SK-N-SH (cell line): ENCODE measurements at regions not wholly inside any gene's neighbourhood (a gene's known extent, or its start where the extent isn't known, plus 50 kb on each side); places are given as distances from the start of the nearest gene placed in this dataset.

ENCODE experiments used
- CTCF ChIA-PET: fragments of 300-600, 350-600 bp; formaldehyde crosslinking; extraction: SDS; loops from one replicate; lab custom pipeline; 2021; lab: Yijun Ruan, JAX
- POLR2A ChIA-PET: fragments of 350-600 bp; sonication (Branson Sonifier 250); formaldehyde crosslinking; extraction: SDS; loops from one replicate; lab custom pipeline; 2020; ENCODE audit warnings: antibody characterized with exemption, inconsistent platforms; lab: Yijun Ruan, JAX
- DNase-seq: peaks from one replicate; pipeline ENCODE4 v3.0.0; 2012
- H2AFZ ChIP-seq: fragments of 200-600 bp; sonication (generic); 2 replicates; pipeline ENCODE4 v1.8.1; 2016; ENCODE audit warnings: antibody characterized with exemption, mild to moderate bottlenecking, low read depth
- H3F3A ChIP-seq: fragments of 200-600 bp; sonication (generic); replicated peaks from 2 replicates; pipeline ENCODE3; 2016; ENCODE audit warnings: antibody characterized with exemption, mild to moderate bottlenecking; ENCODE audit not compliant: insufficient read depth
- H3K27ac ChIP-seq, 2 experiments: fragments of 200-500 bp in 1 of 2; fragments of 200-600 bp in 1 of 2; sonication (Bioruptor generic) in 1 of 2; sonication (generic), shearing (Covaris generic) in 1 of 2; 2 replicates each; pipeline versions ENCODE4 v1.5.1 to v1.6.1; 2014 to 2016; ENCODE audit warnings: low read depth in 2 of 2, inconsistent platforms in 1 of 2, low read length in 1 of 2, mild to moderate bottlenecking in 1 of 2, mixed read lengths in 1 of 2
- H3K27me3 ChIP-seq: fragments of 200-600 bp; sonication (generic), shearing (Covaris generic); 2 replicates; pipeline ENCODE4 v1.6.1; 2016; ENCODE audit warnings: mixed run types; ENCODE audit not compliant: insufficient read depth
- H3K36me3 ChIP-seq, 2 experiments: fragments of 200-500 bp in 1 of 2; fragments of 200-600 bp in 1 of 2; sonication (Bioruptor generic) in 1 of 2; sonication (generic) in 1 of 2; replicated peaks in 1 of 2; 2 replicates each; pipeline versions ENCODE3 to v1.5.1; 2014 to 2016; ENCODE audit warnings: low read length in 1 of 2, mild to moderate bottlenecking in 1 of 2; ENCODE audit not compliant: insufficient read depth in 2 of 2, control insufficient read depth in 1 of 2
- H3K4me1 ChIP-seq, 2 experiments: fragments of 200-500 bp in 1 of 2; fragments of 200-600 bp in 1 of 2; sonication (Bioruptor generic) in 1 of 2; sonication (generic), shearing (Covaris generic) in 1 of 2; 2 replicates each; pipeline versions ENCODE4 v1.5.1 to v1.6.1; 2014 to 2016; ENCODE audit warnings: low read depth in 1 of 2, low read length in 1 of 2, mixed run types in 1 of 2; ENCODE audit not compliant: insufficient read depth in 2 of 2, control insufficient read depth in 1 of 2
- H3K4me2 ChIP-seq: fragments of 200-600 bp; sonication (generic), shearing (Covaris generic); 2 replicates; pipeline ENCODE4 v1.6.1; 2017; ENCODE audit warnings: mixed run types
- H3K4me3 ChIP-seq, 2 experiments: fragments of 200-500 bp in 1 of 2; fragments of 200-600 bp in 1 of 2; sonication (Bioruptor generic) in 1 of 2; sonication (generic), shearing (Covaris generic) in 1 of 2; 2 replicates each; pipeline versions ENCODE4 v1.5.1 to v1.8.1; 2014 to 2016; ENCODE audit warnings: low read depth in 2 of 2, inconsistent platforms in 1 of 2, low read length in 1 of 2, mild to moderate bottlenecking in 1 of 2, mixed read lengths in 1 of 2, moderate library complexity in 1 of 2
- H3K79me2 ChIP-seq: fragments of 200-600 bp; sonication (generic); 2 replicates; pipeline ENCODE4 v1.8.1; 2017; ENCODE audit warnings: mild to moderate bottlenecking; ENCODE audit not compliant: insufficient read depth
- H3K9ac ChIP-seq: fragments of 200-600 bp; sonication (generic); 2 replicates; pipeline ENCODE4 v1.6.1; 2017; ENCODE audit warnings: mixed run types
- H3K9me2 ChIP-seq: fragments of 200-600 bp; sonication (generic); 2 replicates; pipeline ENCODE4 v1.6.1; 2017; ENCODE audit warnings: mixed run types
- H3K9me3 ChIP-seq: fragments of 200-600 bp; sonication (generic); 2 replicates; pipeline ENCODE4 v1.6.1; 2017; ENCODE audit warnings: mixed run types, mild to moderate bottlenecking, moderate library complexity
- H4K20me1 ChIP-seq: fragments of 200-600 bp; sonication (generic); 2 replicates; pipeline ENCODE4 v1.6.1; 2017; ENCODE audit warnings: mild to moderate bottlenecking, mixed run types; ENCODE audit not compliant: insufficient read depth
- EP300 ChIP-seq, 2 experiments: IDR thresholded peaks; 2 replicates each; pipeline versions ENCODE4 v1.4.0 to v1.6.1; 2012; ENCODE audit warnings: borderline replicate concordance in 1 of 2, low read depth in 1 of 2, low read length in 1 of 2
- FOXJ3 ChIP-seq: sonication (generic); formaldehyde crosslinking; IDR thresholded peaks from 2 replicates; pipeline ENCODE4 v1.5.1; 2020; ENCODE audit warnings: mild to moderate bottlenecking, missing genetic modification reagents
- FOXM1 ChIP-seq: IDR thresholded peaks from 2 replicates; pipeline ENCODE4 v1.4.0; 2012; ENCODE audit warnings: low read depth, mild to moderate bottlenecking
- GABPA ChIP-seq: IDR thresholded peaks from 2 replicates; pipeline ENCODE4 v1.4.0; 2012; ENCODE audit warnings: low read depth, mild to moderate bottlenecking
- GATA2 ChIP-seq: sonication (generic); formaldehyde crosslinking; IDR thresholded peaks from 2 replicates; pipeline ENCODE4 v1.5.0; 2020; ENCODE audit warnings: mild to moderate bottlenecking, missing genetic modification reagents
- MEF2A ChIP-seq: IDR thresholded peaks from 2 replicates; pipeline ENCODE4 v1.4.0; 2012; ENCODE audit warnings: low read depth, borderline replicate concordance
- MXI1 ChIP-seq: IDR thresholded peaks from 2 replicates; pipeline ENCODE4 v1.6.1; 2012; ENCODE audit warnings: mild to moderate bottlenecking, low read depth, low read length, improper control_type of control experiment
- NRF1 ChIP-seq: IDR thresholded peaks from 2 replicates; pipeline ENCODE4 v1.6.1; 2012; ENCODE audit warnings: low read depth, mild to moderate bottlenecking, low read length
- RAD21 ChIP-seq: IDR thresholded peaks from 2 replicates; pipeline ENCODE4 v1.6.1; 2012; ENCODE audit warnings: mild to moderate bottlenecking, low read length
- RCOR1 ChIP-seq: fragments of 150-350 bp; IDR thresholded peaks from 2 replicates; pipeline ENCODE4 v1.6.1; 2017; ENCODE audit warnings: antibody characterized with exemption, low read length
- RFX5 ChIP-seq: IDR thresholded peaks from 2 replicates; pipeline ENCODE4 v1.6.1; 2012; ENCODE audit warnings: mild to moderate bottlenecking, improper control_type of control experiment, low read length
- SMC3 ChIP-seq: IDR thresholded peaks from 2 replicates; pipeline ENCODE4 v1.6.1; 2012; ENCODE audit warnings: low read depth, low read length, improper control_type of control experiment
- TCF12 ChIP-seq: IDR thresholded peaks from 2 replicates; pipeline ENCODE4 v1.4.0; 2012
- TEAD4 ChIP-seq: IDR thresholded peaks from 2 replicates; pipeline ENCODE4 v1.4.0; 2012; ENCODE audit warnings: mild to moderate bottlenecking, borderline replicate concordance; ENCODE audit not compliant: insufficient read depth
- YY1 ChIP-seq: IDR thresholded peaks from 2 replicates; pipeline ENCODE4 v1.4.0; 2012; ENCODE audit warnings: low read depth, mild to moderate bottlenecking
- WGBS: methylation state at CpG from one replicate; pipeline ENCODE4 v1.1.6; 2017; ENCODE audit warnings: low lambda C conversion rate; 5-methylcytosine and 5-hydroxymethylcytosine counted together
- TF ChIP-seq, protein P1 (sequence below): IDR thresholded peaks from 2 replicates; pipeline ENCODE4; 2012
- TF ChIP-seq, protein P2 (sequence below): IDR thresholded peaks from 2 replicates; pipeline ENCODE4 v1.4.0; 2012; ENCODE audit warnings: low read depth
- TF ChIP-seq, protein P3 (sequence below): fragments of 200-600 bp; sonication (generic); IDR thresholded peaks from 2 replicates; pipeline ENCODE4 v1.6.1; 2017; ENCODE audit warnings: antibody characterized with exemption, mild to moderate bottlenecking, moderate library complexity
- TF ChIP-seq, protein P4 (sequence below): IDR thresholded peaks from 2 replicates; pipeline ENCODE4 v1.4.0; 2012; ENCODE audit warnings: low read depth, borderline replicate concordance

DNA sequence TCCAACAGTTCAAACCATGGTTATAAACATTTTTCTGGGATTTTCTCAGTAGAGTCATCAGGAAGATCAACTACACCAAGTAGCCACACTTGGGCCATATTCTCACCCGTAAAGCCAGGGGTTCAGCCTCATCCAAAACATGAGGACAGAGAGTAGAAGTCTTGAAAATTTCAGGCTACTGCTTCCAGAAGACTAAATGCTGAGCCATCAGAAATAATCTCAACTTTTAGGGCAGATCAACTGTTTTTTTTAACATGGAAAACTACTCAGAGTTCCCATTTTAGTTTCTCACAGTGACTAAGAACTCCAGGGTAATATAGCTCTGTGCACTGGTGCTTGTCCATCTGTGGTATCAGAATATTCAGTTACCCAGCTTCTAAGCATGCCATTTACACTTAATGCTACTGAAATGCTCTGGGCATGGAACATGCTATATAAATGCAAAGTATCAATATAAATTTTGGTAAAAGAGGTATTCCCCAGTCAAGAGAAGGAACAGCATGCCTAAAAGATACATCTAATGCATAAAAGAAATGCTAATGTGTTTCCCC, 300.1 kb upstream of the LRRN1 start:
- Histone ChIP-seq H3K9ac (no peak overlapping the region), H3K27me3 (no peaks in the 10 kb centered on the region), H4K20me1 (no peaks in the 10 kb centered on the region), H3K4me2 (no peak overlapping the region), H3K27ac (no peak overlapping the region), H3K4me3 (no peak overlapping the region), H3K4me1 (no peaks in the 10 kb centered on the region), H3K79me2 (no peaks in the 10 kb centered on the region), H3F3A (no peaks in the 10 kb centered on the region), H3K9me2 (no peaks in the 10 kb centered on the region), H2AFZ (no peak overlapping the region), H3K36me3 (no peaks in the 10 kb centered on the region), H3K9me3 (no peaks in the 10 kb centered on the region)
- DNase-seq: no peak
- WGBS: 0% methylated on average over 1 of the region's 1 CpG
- TF ChIP-seq FOXJ3 (CRISPR knock-in tag): no peak
- no peak for TF ChIP-seq TCF12
- CTCF ChIA-PET: no interaction called here
- POLR2A ChIA-PET: no interaction called here

DNA sequence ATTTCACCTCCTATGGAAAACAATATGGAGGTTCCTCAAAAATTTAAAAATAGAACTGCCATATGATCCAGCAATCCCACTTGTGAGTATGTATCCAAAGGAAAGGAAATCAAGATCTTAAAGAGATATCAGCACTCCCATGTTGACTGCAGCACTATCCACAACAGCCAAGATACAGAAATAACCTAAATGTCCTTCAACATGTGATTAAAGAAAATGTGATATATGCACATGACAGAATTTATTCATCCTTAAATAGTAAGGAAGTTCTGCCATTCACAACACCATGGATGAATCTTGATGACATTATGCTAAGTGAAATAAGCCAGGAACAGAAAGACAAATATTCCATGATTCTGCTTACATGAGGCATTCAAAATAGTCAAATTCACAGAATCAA, 303.6 kb upstream of the LRRN1 start:
- TF ChIP-seq MEF2A (no peak), SMC3 (no peak), TEAD4 (no peak), FOXM1 (no peak), YY1 (no peak), EP300 (IDR thresholded peaks at IDR 0.05; ENCODE audit: borderline replicate concordance in 1 of 2, low read depth in 1 of 2, low read length in 1 of 2) (no peak), GATA2 (CRISPR knock-in tag) (no peak), GABPA (no peak)
- TF ChIP-seq, protein P1, sequence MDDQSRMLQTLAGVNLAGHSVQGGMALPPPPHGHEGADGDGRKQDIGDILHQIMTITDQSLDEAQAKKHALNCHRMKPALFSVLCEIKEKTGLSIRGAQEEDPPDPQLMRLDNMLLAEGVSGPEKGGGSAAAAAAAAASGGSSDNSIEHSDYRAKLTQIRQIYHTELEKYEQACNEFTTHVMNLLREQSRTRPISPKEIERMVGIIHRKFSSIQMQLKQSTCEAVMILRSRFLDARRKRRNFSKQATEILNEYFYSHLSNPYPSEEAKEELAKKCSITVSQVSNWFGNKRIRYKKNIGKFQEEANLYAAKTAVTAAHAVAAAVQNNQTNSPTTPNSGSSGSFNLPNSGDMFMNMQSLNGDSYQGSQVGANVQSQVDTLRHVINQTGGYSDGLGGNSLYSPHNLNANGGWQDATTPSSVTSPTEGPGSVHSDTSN: no peak
- no peaks in the 10 kb centered on the region for H3K9me2 ChIP-seq
- H3K4me1 ChIP-seq: no peaks in the 10 kb centered on the region
- no peaks in the 10 kb centered on the region for H3K27me3 ChIP-seq
- H3K9ac ChIP-seq: no peak overlapping the region
- H3K4me2 ChIP-seq: no peak overlapping the region
- no peaks in the 10 kb centered on the region for H4K20me1 ChIP-seq
- no peaks in the 10 kb centered on the region for H3K36me3 ChIP-seq
- no peaks in the 10 kb centered on the region for H3K79me2 ChIP-seq
- H3K4me3 ChIP-seq: no peak overlapping the region
- no peak overlapping the region for H3K27ac ChIP-seq
- no peak for DNase-seq
- no peaks in the 10 kb centered on the region for H3F3A ChIP-seq
- ChIA-PET CTCF (no interaction called here), POLR2A (no interaction called here)
- no peak overlapping the region for H2AFZ ChIP-seq
- H3K9me3 ChIP-seq: no peaks in the 10 kb centered on the region

DNA sequence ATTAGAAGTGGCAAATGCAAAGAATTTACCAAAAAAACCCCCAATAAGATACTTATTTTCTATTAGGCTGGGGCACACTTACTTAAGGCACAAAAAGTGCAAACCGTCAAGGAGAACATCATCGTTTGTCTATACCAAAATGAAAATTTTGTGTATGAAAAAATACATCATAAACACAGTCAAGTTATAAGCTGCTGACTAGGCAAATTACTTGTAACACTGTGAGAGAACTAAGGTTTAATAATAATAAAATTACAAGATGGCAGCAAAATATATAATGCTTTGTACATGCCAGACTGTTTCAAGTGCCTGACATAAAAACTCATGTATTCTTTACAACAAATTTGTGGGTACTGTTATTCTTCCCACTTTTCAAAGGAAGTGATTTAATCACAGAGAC, 297.2 kb upstream of the CRBN start:
- no peaks in the 10 kb centered on the region for H3K36me3 ChIP-seq
- no peaks in the 10 kb centered on the region for H3F3A ChIP-seq
- no peaks in the 10 kb centered on the region for H3K79me2 ChIP-seq
- no peaks in the 10 kb centered on the region for H3K4me1 ChIP-seq
- 3% methylated on average over 2 of the region's 2 CpGs for WGBS
- ChIA-PET CTCF (no interaction called here), POLR2A (no interaction called here)
- H3K9me3 ChIP-seq: no peaks in the 10 kb centered on the region
- H4K20me1 ChIP-seq: no peaks in the 10 kb centered on the region
- no peaks in the 10 kb centered on the region for H3K9me2 ChIP-seq
- H3K27ac ChIP-seq: no peak overlapping the region
- H3K4me2 ChIP-seq: no peak overlapping the region
- DNase-seq: no peak
- H3K9ac ChIP-seq: no peak overlapping the region
- H3K27me3 ChIP-seq: no peaks in the 10 kb centered on the region
- H2AFZ ChIP-seq: no peak overlapping the region
- no peak overlapping the region for H3K4me3 ChIP-seq
- TF ChIP-seq NRF1 (no peak), FOXJ3 (CRISPR knock-in tag) (no peak), RAD21 (no peak), RFX5 (no peak), RCOR1 (no peak), MXI1 (no peak)
- TF ChIP-seq, protein P2, sequence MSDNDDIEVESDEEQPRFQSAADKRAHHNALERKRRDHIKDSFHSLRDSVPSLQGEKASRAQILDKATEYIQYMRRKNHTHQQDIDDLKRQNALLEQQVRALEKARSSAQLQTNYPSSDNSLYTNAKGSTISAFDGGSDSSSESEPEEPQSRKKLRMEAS: no peak
- TF ChIP-seq, protein P3, sequence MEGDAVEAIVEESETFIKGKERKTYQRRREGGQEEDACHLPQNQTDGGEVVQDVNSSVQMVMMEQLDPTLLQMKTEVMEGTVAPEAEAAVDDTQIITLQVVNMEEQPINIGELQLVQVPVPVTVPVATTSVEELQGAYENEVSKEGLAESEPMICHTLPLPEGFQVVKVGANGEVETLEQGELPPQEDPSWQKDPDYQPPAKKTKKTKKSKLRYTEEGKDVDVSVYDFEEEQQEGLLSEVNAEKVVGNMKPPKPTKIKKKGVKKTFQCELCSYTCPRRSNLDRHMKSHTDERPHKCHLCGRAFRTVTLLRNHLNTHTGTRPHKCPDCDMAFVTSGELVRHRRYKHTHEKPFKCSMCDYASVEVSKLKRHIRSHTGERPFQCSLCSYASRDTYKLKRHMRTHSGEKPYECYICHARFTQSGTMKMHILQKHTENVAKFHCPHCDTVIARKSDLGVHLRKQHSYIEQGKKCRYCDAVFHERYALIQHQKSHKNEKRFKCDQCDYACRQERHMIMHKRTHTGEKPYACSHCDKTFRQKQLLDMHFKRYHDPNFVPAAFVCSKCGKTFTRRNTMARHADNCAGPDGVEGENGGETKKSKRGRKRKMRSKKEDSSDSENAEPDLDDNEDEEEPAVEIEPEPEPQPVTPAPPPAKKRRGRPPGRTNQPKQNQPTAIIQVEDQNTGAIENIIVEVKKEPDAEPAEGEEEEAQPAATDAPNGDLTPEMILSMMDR: no peak
- TF ChIP-seq, protein P1: no peak
- TF ChIP-seq, protein P4, sequence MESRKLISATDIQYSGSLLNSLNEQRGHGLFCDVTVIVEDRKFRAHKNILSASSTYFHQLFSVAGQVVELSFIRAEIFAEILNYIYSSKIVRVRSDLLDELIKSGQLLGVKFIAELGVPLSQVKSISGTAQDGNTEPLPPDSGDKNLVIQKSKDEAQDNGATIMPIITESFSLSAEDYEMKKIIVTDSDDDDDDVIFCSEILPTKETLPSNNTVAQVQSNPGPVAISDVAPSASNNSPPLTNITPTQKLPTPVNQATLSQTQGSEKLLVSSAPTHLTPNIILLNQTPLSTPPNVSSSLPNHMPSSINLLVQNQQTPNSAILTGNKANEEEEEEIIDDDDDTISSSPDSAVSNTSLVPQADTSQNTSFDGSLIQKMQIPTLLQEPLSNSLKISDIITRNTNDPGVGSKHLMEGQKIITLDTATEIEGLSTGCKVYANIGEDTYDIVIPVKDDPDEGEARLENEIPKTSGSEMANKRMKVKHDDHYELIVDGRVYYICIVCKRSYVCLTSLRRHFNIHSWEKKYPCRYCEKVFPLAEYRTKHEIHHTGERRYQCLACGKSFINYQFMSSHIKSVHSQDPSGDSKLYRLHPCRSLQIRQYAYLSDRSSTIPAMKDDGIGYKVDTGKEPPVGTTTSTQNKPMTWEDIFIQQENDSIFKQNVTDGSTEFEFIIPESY: no peak
